ENCODE measurements at regions not wholly inside any gene's neighbourhood (a gene's known extent, or its start where the extent isn't known, plus 50 kb on each side); places are given as distances from the start of the nearest gene placed in this dataset.

DNA sequence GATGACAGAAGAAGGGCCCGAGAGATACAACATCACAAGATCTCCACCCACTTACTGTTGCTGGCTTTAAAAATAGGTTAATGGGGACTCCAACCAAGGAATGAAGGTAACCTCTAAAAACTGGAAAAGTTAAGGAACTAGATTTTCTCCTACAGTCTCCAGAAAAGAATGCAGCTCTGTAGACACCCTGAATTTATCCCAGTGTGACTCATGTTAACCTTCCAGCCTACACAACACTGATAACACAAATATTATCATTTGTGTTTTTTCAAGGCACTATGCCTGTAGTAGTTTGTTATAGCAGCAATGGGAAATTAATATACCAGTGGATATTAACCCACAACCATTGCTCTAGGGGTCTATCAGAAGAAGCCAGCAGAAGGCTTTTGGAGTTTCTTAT is 730.7 kb upstream of the ZP4 start:
- H3K36me3 ChIP-seq (ENCODE audit: insufficient read depth, low read length): no peaks in the 10 kb centered on the region
- no peak overlapping the region for H3K27ac ChIP-seq (ENCODE audit: low read length)
- H3K4me3 ChIP-seq (ENCODE audit: low read length): no peak overlapping the region
- no peak overlapping the region for H3K4me2 ChIP-seq (ENCODE audit: low read length)
- no peaks in the 10 kb centered on the region for H3K9me2 ChIP-seq (ENCODE audit: insufficient read depth, low read length)
- H3K9me3 ChIP-seq (ENCODE audit: low read length): no peaks in the 10 kb centered on the region
- no peaks in the 10 kb centered on the region for H3K27me3 ChIP-seq (ENCODE audit: insufficient read depth, low read depth, low read length)
- TF ChIP-seq TAF1 (IDR thresholded peaks at IDR 0.05; ENCODE audit: low read depth): no peak
- TF ChIP-seq REST (IDR thresholded peaks at IDR 0.05; ENCODE audit: borderline replicate concordance): no peak
- TF ChIP-seq POLR2AphosphoS5 (IDR thresholded peaks at IDR 0.05): no peak
- TF ChIP-seq MXI1 (conservative IDR thresholded peaks at IDR 0.05; ENCODE audit: poor library complexity, severe bottlenecking): no peak
- no peak for TF ChIP-seq EZH2 (IDR thresholded peaks at IDR 0.05; ENCODE audit: borderline replicate concordance, insufficient read depth, low read length, poor library complexity, severe bottlenecking)
- TF ChIP-seq SMC3 (conservative IDR thresholded peaks at IDR 0.05; ENCODE audit: poor library complexity): no peak
- no peak for TF ChIP-seq EP300 (conservative IDR thresholded peaks at IDR 0.05; ENCODE audit: poor library complexity, severe bottlenecking)
- H3K79me2 ChIP-seq (replicated peaks; ENCODE audit: insufficient read depth, low read length): no peaks in the 10 kb centered on the region
- H2AFZ ChIP-seq (ENCODE audit: low read depth, low read length): no peak overlapping the region
- no peaks in the 10 kb centered on the region for H3F3A ChIP-seq (ENCODE audit: insufficient read depth, low read length, poor library complexity, severe bottlenecking)
- H3K9ac ChIP-seq (ENCODE audit: low read length): no peak overlapping the region
- no peaks in the 10 kb centered on the region for H4K20me1 ChIP-seq (ENCODE audit: insufficient read depth)

DNA sequence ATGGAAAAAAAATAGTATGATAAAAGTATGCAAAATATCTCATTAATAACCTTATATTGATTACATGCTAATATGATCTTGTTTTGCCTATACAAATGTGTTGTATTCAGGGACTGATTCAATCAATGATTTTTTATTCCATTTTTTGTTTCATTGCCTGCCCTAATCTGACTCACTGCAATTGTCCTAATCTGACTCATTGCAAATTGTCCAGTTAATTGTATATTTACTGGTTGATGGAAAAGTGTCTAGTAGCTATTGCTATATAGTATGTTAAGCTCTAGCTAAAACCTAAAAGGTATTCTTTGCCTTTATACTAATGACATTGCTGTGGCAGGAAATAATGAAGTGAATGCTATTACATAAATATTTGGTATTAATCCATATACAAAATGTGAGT is 728.9 kb upstream of the ZP4 start:
- Histone ChIP-seq H3K4me3 (ENCODE audit: low read length) (no peak overlapping the region), H3K79me2 (replicated peaks; ENCODE audit: insufficient read depth, low read length) (no peaks in the 10 kb centered on the region), H3F3A (ENCODE audit: insufficient read depth, low read length, poor library complexity, severe bottlenecking) (no peaks in the 10 kb centered on the region), H3K27me3 (ENCODE audit: insufficient read depth, low read depth, low read length) (no peaks in the 10 kb centered on the region), H3K4me2 (ENCODE audit: low read length) (no peak overlapping the region), H3K36me3 (ENCODE audit: insufficient read depth, low read length) (no peaks in the 10 kb centered on the region), H2AFZ (ENCODE audit: low read depth, low read length) (no peak overlapping the region), H4K20me1 (ENCODE audit: insufficient read depth) (no peaks in the 10 kb centered on the region), H3K27ac (ENCODE audit: low read length) (no peak overlapping the region), H3K9ac (ENCODE audit: low read length) (no peak overlapping the region), H3K9me2 (ENCODE audit: insufficient read depth, low read length) (no peaks in the 10 kb centered on the region), H3K9me3 (ENCODE audit: low read length) (no peaks in the 10 kb centered on the region)
- TF ChIP-seq EZH2 (IDR thresholded peaks at IDR 0.05; ENCODE audit: borderline replicate concordance, insufficient read depth, low read length, poor library complexity, severe bottlenecking) (no peak), POLR2AphosphoS5 (IDR thresholded peaks at IDR 0.05) (no peak), MXI1 (conservative IDR thresholded peaks at IDR 0.05; ENCODE audit: poor library complexity, severe bottlenecking) (no peak), EP300 (conservative IDR thresholded peaks at IDR 0.05; ENCODE audit: poor library complexity, severe bottlenecking) (no peak), RAD21 (conservative IDR thresholded peaks at IDR 0.05) (no peak), TAF1 (IDR thresholded peaks at IDR 0.05; ENCODE audit: low read depth) (no peak), REST (IDR thresholded peaks at IDR 0.05; ENCODE audit: borderline replicate concordance) (no peak), SMC3 (conservative IDR thresholded peaks at IDR 0.05; ENCODE audit: poor library complexity) (no peak)
- TF ChIP-seq, protein P1, sequence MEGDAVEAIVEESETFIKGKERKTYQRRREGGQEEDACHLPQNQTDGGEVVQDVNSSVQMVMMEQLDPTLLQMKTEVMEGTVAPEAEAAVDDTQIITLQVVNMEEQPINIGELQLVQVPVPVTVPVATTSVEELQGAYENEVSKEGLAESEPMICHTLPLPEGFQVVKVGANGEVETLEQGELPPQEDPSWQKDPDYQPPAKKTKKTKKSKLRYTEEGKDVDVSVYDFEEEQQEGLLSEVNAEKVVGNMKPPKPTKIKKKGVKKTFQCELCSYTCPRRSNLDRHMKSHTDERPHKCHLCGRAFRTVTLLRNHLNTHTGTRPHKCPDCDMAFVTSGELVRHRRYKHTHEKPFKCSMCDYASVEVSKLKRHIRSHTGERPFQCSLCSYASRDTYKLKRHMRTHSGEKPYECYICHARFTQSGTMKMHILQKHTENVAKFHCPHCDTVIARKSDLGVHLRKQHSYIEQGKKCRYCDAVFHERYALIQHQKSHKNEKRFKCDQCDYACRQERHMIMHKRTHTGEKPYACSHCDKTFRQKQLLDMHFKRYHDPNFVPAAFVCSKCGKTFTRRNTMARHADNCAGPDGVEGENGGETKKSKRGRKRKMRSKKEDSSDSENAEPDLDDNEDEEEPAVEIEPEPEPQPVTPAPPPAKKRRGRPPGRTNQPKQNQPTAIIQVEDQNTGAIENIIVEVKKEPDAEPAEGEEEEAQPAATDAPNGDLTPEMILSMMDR (IDR thresholded peaks at IDR 0.05; ENCODE audit: poor library complexity, severe bottlenecking): no peak

Data from neural cell (in vitro differentiated cells).